Esophagus squamous epithelium (tissue), 4 donors: ENCODE measurements at regions not wholly inside any gene's neighbourhood (a gene's known extent, or its start where the extent isn't known, plus 50 kb on each side); places are given as distances from the start of the nearest gene placed in this dataset.

Experiments used
- POLR2A ChIP-seq, 4 donors: fragments of 450-650 bp; IDR thresholded peaks; one replicate each; pipeline ENCODE4 v1.6.1; 2017; ENCODE audit warnings: antibody characterized with exemption in 4 of 4, mild to moderate bottlenecking in 4 of 4, moderate library complexity in 3 of 4
- TF ChIP-seq, protein P1 (sequence below), 6 experiments: fragments of 450-650 bp in 4 of 6; fragments of 200-600 bp in 2 of 6; sonication (generic) in 2 of 6; IDR thresholded peaks; one replicate each; pipeline ENCODE4 v1.5.1; 2016 to 2019; ENCODE audit warnings: antibody characterized with exemption in 6 of 6, mild to moderate bottlenecking in 4 of 6, moderate library complexity in 4 of 6

DNA sequence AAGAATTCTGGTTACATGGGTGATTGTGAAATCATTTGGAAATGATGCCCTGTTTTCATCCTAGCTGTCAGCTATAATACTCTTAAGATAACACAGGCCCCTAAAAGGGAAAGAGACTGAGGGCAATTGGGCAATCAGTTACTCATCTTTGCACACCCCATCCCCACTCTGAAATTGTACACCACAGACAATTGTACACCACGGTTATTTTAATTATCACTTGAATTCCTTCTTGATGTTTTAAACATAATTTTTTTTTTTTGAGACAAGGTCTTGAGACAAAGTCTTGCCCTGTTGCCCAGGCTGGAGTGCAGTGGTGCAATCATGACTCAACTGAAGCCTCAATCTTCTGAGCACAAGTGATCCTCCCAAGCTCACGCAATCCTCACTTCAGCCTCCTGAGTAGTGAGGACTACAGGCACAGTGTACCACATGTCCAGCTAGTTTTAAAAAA lies 862.4 kb upstream of the ACVR2A start:
- TF ChIP-seq, protein P1, sequence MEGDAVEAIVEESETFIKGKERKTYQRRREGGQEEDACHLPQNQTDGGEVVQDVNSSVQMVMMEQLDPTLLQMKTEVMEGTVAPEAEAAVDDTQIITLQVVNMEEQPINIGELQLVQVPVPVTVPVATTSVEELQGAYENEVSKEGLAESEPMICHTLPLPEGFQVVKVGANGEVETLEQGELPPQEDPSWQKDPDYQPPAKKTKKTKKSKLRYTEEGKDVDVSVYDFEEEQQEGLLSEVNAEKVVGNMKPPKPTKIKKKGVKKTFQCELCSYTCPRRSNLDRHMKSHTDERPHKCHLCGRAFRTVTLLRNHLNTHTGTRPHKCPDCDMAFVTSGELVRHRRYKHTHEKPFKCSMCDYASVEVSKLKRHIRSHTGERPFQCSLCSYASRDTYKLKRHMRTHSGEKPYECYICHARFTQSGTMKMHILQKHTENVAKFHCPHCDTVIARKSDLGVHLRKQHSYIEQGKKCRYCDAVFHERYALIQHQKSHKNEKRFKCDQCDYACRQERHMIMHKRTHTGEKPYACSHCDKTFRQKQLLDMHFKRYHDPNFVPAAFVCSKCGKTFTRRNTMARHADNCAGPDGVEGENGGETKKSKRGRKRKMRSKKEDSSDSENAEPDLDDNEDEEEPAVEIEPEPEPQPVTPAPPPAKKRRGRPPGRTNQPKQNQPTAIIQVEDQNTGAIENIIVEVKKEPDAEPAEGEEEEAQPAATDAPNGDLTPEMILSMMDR (IDR thresholded peaks at IDR 0.05): no peak
- TF ChIP-seq POLR2A (IDR thresholded peaks at IDR 0.05): no peak
